Fibroblast of peridontal ligament (primary cell): ENCODE measurements at regions not wholly inside any gene's neighbourhood (a gene's known extent, or its start where the extent isn't known, plus 50 kb on each side); places are given as distances from the start of the nearest gene placed in this dataset.

ENCODE experiments used
- DNase-seq: peaks from one replicate; pipeline ENCODE4 v3.0.0-alpha.2; 2010; ENCODE audit errors: extremely low read depth

DNA sequence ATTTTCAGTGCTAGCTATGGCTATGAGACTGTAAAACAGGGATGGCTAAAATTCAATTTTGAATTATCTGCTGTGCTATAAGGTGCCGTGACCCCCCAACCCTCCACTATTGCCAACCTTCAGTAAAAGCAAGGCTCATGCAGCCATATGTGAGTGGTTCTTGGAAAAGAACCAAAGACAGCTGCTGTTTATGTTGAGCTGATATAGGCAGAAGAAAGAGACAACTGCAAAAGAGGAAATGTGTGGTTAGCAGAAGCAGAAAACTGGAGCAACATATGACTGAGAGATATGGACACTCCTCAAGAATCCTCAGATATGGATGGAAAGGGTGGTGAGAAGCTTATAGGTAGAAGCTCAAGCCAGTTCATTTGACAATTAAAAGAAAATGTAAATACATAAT, 200.3 kb downstream of the TLE1 start:
- peak; percentile 21 for DNase-seq

DNA sequence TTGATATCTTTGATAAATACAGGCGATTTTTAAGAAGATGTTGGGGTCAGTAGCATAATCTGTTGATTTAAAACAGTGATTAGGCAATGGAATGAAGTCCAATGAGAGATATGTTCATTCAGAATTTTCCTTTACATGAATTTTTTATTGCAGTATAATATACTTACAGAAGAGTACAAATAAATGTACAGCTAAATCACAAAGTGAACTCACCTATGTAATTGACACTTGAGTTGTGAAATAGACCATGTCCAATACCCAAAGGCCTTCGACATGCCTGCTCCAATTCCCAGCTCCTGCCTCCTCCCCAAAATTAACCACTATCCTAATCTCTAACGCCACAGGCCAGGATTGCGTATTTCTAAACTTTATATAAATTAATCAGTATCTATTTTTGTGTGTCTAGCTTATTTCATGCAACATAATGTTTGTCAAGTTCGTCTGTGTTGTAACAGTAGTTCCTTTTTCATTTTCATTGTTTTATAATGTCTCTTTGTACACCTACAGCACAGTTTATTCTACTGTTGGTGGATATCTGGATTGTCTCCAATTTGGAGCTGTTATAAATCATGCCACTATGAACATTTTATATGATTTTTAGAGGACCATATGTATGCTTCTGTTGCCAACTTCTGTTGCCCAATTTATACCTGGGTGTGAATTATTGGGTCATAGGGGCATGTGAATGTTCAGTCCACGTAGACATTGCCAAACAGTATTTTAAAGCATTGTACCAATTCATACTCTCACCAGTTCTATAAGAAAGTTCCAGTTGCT, 208.3 kb downstream of the TLE1 start:
- no peak for DNase-seq

DNA sequence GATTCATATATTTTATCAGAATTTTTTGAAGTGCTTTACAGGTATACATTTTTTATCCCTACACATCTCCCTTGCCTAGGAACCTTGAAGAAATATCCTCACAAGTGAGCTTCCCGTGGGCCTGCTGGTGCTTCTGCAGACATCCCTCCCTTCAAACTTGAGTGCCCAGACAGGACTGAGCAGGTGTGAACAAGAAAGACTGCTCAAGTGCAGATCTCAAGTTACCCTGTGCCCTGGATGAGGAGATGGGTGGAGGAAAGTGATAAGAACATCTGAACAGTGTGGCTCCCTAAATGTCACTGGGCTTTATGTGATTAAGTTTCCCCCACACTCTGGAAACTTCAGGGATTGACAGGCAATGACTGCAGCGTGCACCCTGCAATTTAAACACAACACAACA, 209.8 kb downstream of the TLE1 start:
- DNase-seq: no peak

DNA sequence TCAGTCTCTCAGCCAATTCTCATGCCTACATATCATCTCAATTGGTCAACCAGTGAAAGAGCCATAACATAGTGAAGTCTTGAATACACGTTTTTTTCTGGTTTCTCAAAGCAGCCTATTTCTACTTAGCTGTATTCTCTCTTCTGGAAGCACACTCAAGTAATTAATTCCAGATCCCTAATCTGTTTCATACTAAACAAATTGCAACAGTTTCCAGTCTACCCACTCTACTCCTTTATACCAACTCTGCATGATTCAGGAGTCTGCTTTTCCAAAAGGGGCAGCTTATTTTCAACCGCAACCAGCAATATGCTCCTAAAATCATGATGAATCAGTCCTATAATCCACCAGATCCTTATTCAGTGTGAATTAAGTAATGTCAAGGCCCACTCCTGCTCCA, 211.7 kb downstream of the TLE1 start:
- peak; percentile 83 for DNase-seq

DNA sequence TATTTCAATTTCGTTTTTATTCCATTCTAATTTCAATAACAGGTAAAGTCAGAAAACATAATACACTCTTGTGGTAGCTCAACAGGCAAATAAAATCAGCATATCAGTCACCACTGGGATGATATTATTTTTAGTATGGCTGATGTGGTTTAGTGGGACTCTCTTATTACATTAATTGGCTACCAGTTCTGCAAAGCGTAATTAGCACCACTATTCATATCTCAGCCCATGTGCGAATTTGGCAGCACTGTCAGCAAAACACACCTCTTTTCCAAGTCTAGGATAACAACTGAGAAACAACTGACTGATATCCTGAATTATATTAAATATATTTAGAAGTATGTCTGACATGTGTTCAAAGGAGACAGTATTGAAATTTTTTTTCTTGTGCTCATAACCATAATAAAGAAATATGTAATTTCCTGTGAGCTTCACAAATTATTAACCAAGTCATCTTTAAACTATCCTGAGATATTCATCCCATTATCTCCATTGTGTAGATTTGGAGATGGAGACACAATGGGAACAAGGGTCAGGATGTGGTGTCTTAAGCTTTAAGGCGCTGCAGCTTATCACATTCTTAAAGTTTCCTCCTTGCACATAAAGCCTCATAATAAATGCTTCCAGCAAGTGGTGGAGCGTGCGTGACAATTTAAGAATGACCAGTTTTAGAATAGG, 212.4 kb downstream of the TLE1 start:
- no peak for DNase-seq

DNA sequence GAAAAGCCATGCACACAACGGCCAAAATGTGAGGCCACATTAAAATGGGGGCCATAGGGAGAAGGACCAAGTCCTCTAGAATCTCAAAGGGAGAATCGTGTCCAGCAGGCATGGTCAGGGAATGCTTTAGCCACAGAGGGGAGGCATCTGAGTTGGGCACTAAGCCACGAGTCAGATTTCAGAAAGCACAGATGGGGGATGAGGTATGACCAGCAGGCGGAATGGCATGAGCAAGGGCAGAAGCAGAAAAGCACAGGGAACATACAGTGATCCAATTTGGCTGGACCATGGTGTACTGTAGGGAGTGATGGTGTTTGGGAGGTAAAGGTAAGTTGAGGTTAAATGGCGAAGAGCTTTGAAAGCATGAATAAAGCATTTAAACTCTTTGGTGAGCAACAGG, 214.6 kb downstream of the TLE1 start:
- DNase-seq: no peak

DNA sequence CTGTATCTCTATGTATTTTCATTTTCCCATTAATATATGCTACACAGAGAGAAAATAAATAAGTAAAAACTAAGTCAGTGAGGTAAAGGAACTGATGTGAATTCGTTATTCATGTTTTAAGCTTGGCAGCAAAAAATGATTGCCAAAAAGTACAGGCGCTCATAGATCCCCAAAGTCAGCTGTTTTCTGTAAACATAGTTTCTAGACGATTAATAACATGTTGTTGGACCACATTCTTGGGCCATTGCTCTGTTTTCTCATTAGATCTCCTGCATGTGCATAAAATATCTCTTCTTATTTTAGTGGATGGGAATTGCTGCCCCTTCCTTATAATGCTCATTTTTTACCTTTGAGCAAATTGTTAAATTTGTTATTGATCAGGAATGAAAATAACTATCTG, 215.2 kb downstream of the TLE1 start:
- no peak for DNase-seq

DNA sequence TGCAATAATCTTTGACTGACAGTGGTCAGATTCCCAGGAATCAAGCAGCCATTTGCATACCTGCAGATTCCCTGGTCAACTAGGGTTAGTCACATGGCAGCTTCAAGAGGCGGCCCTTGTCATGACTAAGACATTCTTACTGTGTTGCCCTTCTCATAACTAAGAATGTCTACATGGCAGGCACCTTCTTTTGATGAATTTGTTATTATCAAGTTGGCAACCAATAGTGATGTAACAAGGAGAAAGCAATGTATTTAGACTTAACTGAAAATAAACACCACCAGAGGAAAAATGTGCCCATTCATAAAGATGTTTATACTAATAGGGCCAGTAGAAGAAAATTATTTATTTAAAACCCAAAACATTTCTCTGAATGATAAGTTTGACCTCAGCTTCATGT, 215.6 kb downstream of the TLE1 start:
- DNase-seq: peak; percentile 44

DNA sequence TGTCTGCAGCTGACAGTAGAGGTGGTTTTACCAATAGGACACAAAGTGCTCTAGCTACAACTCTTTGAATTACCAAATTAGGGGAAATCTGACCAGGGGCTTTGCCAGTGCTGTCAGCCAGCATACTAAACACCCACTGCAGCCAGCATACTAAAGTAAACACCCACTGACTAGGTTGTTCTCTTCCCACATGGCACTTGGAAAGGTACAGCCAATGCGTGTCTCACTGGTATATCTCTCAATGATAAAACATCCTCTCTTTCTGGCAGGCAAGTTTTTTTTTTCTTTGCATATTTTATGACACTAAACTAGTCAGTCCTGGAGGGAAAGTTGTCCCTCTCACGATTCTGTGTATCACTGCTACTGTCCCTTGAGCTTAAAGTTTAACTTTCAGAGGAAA, 216.1 kb downstream of the TLE1 start:
- DNase-seq: no peak

DNA sequence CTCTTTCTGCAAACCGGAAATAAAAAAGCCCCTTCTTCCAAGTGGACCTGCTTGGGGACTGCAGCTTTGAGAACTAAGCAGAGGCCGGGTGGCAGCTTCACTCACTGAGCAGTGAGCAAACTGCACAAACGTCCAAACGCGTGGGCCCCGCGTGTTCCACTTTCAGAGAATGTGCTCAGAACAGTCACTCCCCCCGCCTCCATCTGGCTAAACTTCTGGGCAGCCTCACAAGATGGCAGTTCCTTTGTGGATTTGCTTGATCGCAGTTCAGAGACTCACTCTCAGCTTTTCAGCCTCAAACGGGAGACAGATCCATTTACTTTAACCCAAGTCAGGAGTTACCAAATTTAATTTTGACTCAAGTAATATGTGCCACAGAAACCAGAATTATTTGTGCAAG, 216.6 kb downstream of the TLE1 start:
- no peak for DNase-seq

DNA sequence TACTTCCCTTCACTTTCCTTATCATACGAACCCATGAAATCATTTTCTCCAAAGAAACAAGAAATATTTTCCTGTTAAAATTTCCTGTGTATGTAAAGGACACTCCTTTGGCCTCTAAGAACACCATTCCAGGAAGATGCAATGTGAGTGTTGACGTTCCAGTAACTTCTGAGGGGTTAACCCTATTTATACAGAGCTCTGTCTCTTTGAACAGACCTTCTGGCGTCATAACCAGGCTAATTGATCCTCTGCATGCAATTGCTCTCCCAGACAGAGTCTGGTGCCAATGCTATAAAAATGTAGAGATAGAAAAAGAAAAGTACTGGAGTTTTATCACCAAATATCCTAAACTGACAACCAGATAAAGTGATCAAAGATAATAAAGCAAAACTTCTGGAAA, 218.5 kb downstream of the TLE1 start:
- DNase-seq: peak; percentile 26

DNA sequence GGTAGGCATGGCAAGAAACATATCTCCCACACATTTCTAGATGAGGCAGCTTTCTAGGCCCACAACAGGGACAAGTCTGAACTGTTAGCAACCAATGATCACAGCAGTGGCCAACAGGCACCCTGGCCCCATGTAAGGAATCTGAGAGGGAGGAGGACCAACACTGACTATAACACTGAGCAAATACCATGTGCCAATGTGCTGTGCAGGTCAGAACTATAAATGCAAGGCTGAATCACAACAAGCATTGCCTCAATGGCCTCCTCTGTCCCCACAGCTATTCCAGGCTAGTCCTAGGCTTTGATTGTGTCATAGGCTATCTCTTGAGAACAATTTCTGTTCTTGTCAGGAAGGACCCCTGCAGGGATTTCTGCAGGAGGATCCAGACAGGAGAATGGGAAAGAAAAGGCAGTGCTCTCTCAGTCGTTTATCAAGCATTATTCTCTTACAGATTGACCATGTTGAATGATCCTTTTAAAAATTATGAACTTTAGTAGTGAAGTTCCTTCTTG, 221.2 kb downstream of the TLE1 start:
- no peak for DNase-seq

DNA sequence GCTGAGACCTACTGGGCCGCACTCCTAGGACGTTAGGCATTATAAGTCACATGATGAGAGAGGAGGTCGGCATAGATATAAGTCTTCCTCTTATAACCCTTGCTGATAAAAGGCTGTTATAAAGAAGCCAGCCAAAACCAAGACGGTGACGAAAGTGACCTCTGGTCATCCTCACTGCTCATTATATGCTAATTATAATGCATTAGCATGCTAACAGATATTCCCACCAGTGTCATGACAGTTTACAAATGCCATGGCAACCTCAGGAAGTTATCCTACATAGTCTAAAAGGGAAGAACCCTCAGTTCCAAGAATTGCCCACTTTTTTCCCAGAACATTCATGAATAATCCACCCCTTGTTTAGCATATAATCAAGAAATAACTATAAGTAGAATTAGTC, 222.4 kb downstream of the TLE1 start:
- no peak for DNase-seq

DNA sequence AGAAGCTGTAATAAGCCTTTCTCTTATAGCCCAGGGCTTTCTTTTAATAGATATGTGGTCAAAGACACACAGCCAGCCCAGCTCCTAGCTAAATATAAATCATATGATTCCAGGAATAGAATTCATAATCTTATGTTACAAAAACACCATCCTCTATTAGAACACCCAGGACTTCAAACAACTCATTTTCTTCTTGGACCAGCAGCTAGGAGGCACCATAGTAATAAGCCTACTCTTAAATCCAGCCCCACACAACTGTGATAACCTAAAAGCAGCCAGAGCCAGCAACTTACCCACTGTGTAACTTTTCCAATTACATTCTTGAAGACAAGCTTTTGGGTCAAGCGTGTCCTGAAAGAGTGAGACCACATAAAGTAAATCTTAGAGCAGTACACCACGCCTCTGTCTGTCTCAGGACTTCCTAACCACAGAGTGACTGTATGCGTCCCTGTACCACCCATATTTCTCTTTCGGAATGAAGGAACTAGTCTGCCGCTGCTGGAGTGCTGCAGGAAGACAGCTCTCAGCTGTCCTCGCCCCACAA, 223.8 kb downstream of the TLE1 start:
- peak; percentile 67 for DNase-seq

DNA sequence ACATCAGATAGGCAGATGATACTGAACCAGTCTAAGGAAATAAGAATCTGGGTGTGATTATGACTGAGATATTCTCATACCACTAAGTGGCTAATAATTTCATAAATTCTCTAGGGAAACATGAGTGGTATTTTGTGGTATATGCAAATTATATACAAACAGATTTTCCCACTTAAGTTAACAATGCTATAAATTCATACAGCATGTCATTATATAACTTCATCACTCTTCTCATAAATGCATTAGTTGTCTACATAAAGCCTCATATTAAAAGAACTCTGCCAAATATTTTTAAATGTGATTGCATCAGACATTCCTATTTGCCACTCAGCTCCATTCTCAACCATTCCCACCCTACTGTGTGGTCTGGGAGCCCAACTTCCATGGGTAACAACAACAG, 226.5 kb downstream of the TLE1 start:
- DNase-seq: peak; percentile 8

DNA sequence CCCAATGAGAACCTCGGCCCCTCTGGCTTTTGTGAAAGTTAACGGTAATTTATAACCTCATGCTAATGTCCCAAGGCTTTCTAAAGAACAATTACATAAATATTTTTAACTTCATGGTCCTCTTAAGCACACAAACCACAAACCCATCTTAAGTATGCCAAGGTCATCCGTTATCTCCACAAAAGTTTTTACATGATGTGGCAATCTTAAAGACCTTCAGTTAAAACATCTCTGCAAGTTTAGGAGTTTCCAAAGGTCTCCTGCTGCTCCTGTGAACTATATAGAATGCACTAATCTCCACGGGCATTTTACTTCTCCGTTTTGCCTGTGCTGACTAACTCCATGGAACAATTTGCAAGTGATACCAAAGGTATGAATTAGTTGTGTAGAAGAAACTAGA, 228.2 kb downstream of the TLE1 start:
- peak; percentile 31 for DNase-seq

DNA sequence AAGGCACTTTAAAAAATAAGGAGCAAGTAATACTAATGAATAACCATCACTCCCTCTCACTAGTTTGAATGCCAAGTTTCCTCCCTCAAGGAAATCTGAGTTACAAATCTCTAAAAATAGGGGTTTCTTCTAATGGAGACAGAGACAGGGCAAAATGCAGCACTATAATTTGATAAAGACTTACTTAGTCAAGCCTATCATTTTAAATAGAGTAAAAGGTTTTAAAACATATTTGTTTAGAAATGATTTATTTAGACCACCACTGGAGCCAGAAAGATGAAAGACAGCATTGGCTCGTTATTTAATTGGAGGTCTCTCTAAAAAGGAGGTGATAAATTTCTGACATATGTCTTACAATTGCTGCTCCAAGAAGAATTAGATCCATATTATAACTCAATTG, 228.7 kb downstream of the TLE1 start:
- DNase-seq: no peak

DNA sequence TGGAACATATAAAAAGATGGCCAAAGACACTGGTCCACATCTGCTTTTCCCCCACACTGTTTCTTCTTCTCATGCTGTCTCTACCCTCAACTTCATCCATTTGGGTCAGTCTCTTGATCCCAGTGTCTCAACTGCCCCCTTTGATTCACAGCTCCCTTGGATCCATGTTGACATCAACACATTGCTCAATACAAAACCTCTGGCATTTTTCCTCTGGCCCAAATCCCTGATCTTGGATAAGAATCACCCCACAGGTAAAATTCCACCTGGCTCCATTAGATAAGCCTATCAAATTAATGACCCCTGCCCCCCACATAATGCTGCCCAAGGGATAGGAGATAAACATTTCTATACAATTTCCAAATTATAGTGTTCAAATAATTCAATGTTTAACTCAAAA, 229.8 kb downstream of the TLE1 start:
- DNase-seq: no peak

DNA sequence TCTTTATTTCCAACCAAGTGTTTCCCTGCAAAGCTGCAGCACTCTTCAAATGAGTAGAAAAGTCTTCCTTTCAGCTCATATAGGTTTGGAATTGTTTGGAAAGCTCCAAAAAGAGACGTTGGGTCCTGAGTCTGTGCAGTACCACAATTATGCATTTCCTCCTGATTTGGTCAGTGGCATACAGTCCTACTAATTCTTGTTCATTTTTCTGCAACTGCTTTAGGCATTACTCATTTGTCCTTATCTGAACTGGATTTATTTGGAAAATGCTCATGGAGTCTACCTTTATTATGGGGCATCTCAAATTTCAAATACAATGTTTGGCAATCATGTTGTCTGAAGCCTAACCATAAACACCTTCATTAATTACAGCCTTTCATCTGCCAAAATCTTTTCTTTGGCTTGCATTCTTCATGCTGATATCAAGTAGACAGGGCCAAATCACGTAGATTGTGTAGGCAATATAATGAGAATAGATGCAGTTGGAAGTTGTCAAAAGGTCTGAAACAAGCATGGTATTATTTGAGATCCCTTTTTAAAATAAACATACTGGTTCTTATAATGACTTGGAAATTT, 232.8 kb downstream of the TLE1 start:
- peak; percentile 55 for DNase-seq

DNA sequence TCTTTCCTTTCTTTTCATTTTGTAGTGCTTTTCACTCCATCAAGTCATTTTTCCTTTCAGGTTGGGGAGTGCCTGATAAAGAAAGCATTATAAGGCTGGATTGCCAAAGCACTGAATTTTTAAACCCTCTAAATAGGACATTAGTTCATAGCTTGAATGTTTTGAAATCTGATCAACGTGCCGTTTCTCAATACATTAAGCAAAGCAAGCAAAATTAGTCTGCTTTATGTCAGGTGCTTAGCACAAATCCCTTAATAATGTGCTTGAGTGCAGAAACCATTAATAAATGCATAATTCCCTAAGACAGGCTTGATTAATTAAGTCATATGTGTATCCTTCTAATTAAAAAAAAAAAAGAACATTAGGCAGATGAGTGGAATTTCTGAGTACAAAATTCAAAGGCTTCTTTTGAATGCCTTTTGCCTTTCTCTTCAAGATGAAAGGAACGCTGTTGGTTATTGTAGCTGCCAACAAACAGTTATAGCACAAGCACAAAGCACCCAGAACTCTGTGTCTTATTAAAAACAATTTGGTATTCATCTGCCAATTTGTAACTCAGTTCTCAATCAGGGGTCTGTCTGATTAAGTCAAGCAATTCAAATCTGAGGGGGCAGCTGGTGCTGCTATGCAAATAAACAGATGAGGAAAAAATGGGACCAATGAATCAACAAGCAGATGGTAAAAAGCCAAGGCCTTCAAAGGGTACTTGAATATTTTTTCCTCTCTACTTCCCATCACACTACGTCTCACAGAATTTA, 233.7 kb downstream of the TLE1 start:
- DNase-seq: no peak

DNA sequence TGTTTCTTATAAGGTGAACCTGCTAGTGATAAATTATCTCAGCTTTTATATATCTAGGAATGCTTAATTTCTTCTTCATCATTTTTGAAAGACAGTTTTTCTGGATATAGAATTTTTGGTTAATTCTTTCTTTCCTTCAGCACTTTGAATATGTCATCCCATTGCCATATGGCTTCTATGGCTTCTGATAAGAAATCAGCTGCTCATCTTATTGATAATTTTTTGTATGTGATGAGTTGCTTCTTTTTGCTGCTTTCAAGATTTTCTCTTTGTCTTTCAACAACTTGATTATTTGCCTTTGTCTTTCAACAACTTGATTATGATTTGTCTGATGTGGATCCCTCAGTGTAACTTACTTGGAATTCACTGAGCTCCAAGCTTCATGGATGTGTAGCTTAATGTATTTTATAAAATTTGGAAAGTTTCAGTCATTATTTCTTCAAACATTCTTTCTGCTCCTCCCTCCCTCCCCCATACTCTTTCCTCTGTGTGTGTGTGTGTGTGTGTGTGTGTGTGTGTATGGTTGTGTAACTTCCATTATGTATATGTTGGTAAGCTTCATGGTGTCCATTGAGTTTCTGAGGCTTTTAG, 243.9 kb downstream of the TLE1 start:
- no peak for DNase-seq

DNA sequence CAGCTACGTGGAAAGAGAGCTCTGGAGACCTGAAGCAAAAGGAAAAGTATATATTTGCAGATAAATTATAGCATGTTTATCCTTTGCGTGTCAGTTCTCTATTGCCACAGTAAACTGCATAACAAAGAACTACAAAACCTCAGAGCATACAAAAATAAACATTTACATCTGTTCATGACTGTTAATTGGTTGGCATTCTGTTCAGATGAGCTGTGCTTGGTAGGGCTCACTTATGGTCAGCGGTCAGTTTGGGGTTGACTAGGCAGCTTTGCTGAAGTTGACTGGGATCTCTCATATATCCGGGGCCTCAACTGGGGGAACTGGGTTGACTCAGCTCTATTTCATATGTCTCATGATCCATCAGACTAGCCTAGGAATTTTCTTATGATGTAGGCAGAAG, 257.7 kb downstream of the TLE1 start:
- DNase-seq: peak; percentile 99
